B cell (primary cell): ENCODE measurements at regions not wholly inside any gene's neighbourhood (a gene's known extent, or its start where the extent isn't known, plus 50 kb on each side); places are given as distances from the start of the nearest gene placed in this dataset.

ENCODE experiments used
- ATAC-seq: fragments of 200-7000 bp; cut with Tn5 transposase; one replicate; pipeline ENCODE4 v1.10.0; 2021; ENCODE audit warnings: low read depth, mild to moderate bottlenecking, moderate number of reproducible peaks, moderate library complexity
- CTCF ChIA-PET: fragments of 350-600 bp; sonication (Branson Sonifier 250); formaldehyde crosslinking; loops from one replicate; lab custom pipeline; 2021; ENCODE audit warnings: antibody characterized with exemption, inconsistent platforms; lab: Charles Lee
- POLR2A ChIA-PET: fragments of 350-600 bp; sonication (Branson Sonifier 250); formaldehyde crosslinking; loops from one replicate; lab custom pipeline; 2021; ENCODE audit warnings: antibody characterized with exemption; lab: Charles Lee
- DNase-seq: peaks from one replicate; pipeline ENCODE4 v3.0.0; 2013
- H2AFZ ChIP-seq: 2 replicates; pipeline ENCODE4 v1.6.1; 2012; ENCODE audit warnings: mild to moderate bottlenecking, low read depth, low read length; ENCODE audit not compliant: insufficient read depth, poor library complexity, severe bottlenecking
- H3K27ac ChIP-seq, 2 donors: 1 replicate in 1 of 2; 2 replicates in 1 of 2; pipeline ENCODE4 v1.5.1; 2012 to 2013; ENCODE audit warnings: low read length in 2 of 2, mild to moderate bottlenecking in 2 of 2, moderate library complexity in 1 of 2
- H3K27me3 ChIP-seq, 4 experiments: fragments of 200-600 bp in 1 of 4; sonication (generic) in 1 of 4; replicated peaks in 1 of 4; 1 replicate in 2 of 4; 2 replicates in 2 of 4; pipeline versions ENCODE4 v1.6.1 to v1.7.0; 2013 to 2016; ENCODE audit warnings: low read length in 3 of 4, mild to moderate bottlenecking in 2 of 4, mixed read lengths in 1 of 4, moderate library complexity in 1 of 4; ENCODE audit not compliant: insufficient read depth in 4 of 4, control insufficient read depth in 3 of 4; ENCODE audit errors: control extremely low read depth in 1 of 4
- H3K36me3 ChIP-seq, 2 experiments: replicated peaks in 1 of 2; 1 replicate in 1 of 2; 2 replicates in 1 of 2; pipeline versions ENCODE4 v1.6.1 to v1.7.1; 2013; ENCODE audit warnings: low read length in 1 of 2; ENCODE audit not compliant: insufficient read depth in 2 of 2, control insufficient read depth in 1 of 2; ENCODE audit errors: control extremely low read depth in 1 of 2, extremely low read depth in 1 of 2
- H3K4me1 ChIP-seq, 2 donors: fragments of 200-600 bp in 1 of 2; sonication (generic) in 1 of 2; 1 replicate in 1 of 2; 2 replicates in 1 of 2; pipeline versions ENCODE4 v1.5.1 to v1.6.1; 2013 to 2017; ENCODE audit warnings: low read length in 2 of 2; ENCODE audit not compliant: control insufficient read depth in 2 of 2, insufficient read depth in 2 of 2
- H3K4me2 ChIP-seq: replicated peaks from 2 replicates; pipeline ENCODE3; 2012; ENCODE audit warnings: mild to moderate bottlenecking, low read depth, low read length; ENCODE audit not compliant: poor library complexity, severe bottlenecking
- H3K4me3 ChIP-seq, 5 experiments: fragments of 200-600 bp in 1 of 5; sonication (generic) in 1 of 5; 1 replicate in 3 of 5; 2 replicates in 2 of 5; pipeline versions ENCODE4 v1.5.1 to v1.7.0; 2011 to 2016; ENCODE audit warnings: low read length in 4 of 5, mild to moderate bottlenecking in 4 of 5, low read depth in 2 of 5, control low read depth in 1 of 5, moderate library complexity in 1 of 5; ENCODE audit not compliant: insufficient read depth in 1 of 5; ENCODE audit errors: control extremely low read depth in 1 of 5, extremely low read depth in 1 of 5
- H3K79me2 ChIP-seq: fragments of 200-600 bp; sonication (generic); one replicate; pipeline ENCODE4 v1.6.0; 2016; ENCODE audit warnings: low read length; ENCODE audit not compliant: control insufficient read depth, insufficient read depth
- H3K9ac ChIP-seq: fragments of 200-600 bp; sonication (generic); 2 replicates; pipeline ENCODE4 v1.6.1; 2017; ENCODE audit warnings: mild to moderate bottlenecking, low read length, moderate library complexity
- H3K9me3 ChIP-seq, 3 donors: one replicate each; pipeline versions ENCODE4 v1.6.1 to v1.7.1; 2013; ENCODE audit warnings: low read length in 2 of 3; ENCODE audit not compliant: control insufficient read depth in 2 of 3, insufficient read depth in 1 of 3; ENCODE audit errors: control extremely low read depth in 1 of 3
- H4K20me1 ChIP-seq: 2 replicates; pipeline ENCODE4 v1.6.0; 2012; ENCODE audit warnings: mild to moderate bottlenecking, low read length; ENCODE audit not compliant: insufficient read depth, control insufficient read depth, poor library complexity, severe bottlenecking
- H3K27ac Mint-ChIP-seq: one replicate; pipeline ENCODE4 v1.8.0; 2021; ENCODE audit warnings: mixed read lengths
- H3K27me3 Mint-ChIP-seq: one replicate; pipeline ENCODE4 v1.8.0; 2021; ENCODE audit warnings: mixed read lengths
- H3K4me1 Mint-ChIP-seq: one replicate; pipeline ENCODE4 v1.8.0; 2021; ENCODE audit warnings: mixed read lengths
- H3K4me3 Mint-ChIP-seq: one replicate; pipeline ENCODE4 v1.8.0; 2021; ENCODE audit warnings: mixed read lengths
- H3K9me3 Mint-ChIP-seq: one replicate; pipeline ENCODE4 v1.8.0; 2022; ENCODE audit warnings: mixed read lengths; ENCODE audit not compliant: insufficient read depth
- EZH2 ChIP-seq: IDR thresholded peaks from 2 replicates; pipeline ENCODE4 v1.6.1; 2012; ENCODE audit warnings: borderline replicate concordance, low read depth, mild to moderate bottlenecking, moderate library complexity, low read length; ENCODE audit not compliant: insufficient read depth, poor library complexity, severe bottlenecking
- WGBS: methylation state at CpG from one replicate; pipeline ENCODE4 v1.1.5; 2013; ENCODE audit warnings: missing lambda C conversion rate; ENCODE audit not compliant: insufficient coverage; 5-methylcytosine and 5-hydroxymethylcytosine counted together
- intact Hi-C: fragments of 100-400 bp; cut with micrococcal nuclease; formaldehyde crosslinking; loops from one replicate; pipeline ENCODE4 v1.10.0; 2022
- TF ChIP-seq, protein P1 (sequence below): fragments of 200-600 bp; IDR thresholded peaks from one replicate; pipeline ENCODE4 v1.8.0; 2022; ENCODE audit warnings: antibody characterized with exemption, mild to moderate bottlenecking

GRCh38 chr14:84519836-84520235 lies 1010.1 kb upstream of the FLRT2 start:
- no peak overlapping the region for H3K4me2 ChIP-seq
- peaks cover 0 to 14% (median 7%) of the 10 kb centered on the region in 3 donors for H3K9me3 ChIP-seq
- H3K9ac ChIP-seq: no peak overlapping the region
- no peaks in the 10 kb centered on the region for H3K4me1 Mint-ChIP-seq
- H4K20me1 ChIP-seq: no peaks in the 10 kb centered on the region
- no peak overlapping the region for H3K27ac Mint-ChIP-seq
- H2AFZ ChIP-seq: no peak overlapping the region
- H3K9me3 Mint-ChIP-seq: peaks cover 10% of the 10 kb centered on the region
- H3K27ac ChIP-seq: no peak overlapping the region
- TF ChIP-seq, protein P1, sequence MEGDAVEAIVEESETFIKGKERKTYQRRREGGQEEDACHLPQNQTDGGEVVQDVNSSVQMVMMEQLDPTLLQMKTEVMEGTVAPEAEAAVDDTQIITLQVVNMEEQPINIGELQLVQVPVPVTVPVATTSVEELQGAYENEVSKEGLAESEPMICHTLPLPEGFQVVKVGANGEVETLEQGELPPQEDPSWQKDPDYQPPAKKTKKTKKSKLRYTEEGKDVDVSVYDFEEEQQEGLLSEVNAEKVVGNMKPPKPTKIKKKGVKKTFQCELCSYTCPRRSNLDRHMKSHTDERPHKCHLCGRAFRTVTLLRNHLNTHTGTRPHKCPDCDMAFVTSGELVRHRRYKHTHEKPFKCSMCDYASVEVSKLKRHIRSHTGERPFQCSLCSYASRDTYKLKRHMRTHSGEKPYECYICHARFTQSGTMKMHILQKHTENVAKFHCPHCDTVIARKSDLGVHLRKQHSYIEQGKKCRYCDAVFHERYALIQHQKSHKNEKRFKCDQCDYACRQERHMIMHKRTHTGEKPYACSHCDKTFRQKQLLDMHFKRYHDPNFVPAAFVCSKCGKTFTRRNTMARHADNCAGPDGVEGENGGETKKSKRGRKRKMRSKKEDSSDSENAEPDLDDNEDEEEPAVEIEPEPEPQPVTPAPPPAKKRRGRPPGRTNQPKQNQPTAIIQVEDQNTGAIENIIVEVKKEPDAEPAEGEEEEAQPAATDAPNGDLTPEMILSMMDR: no peak
- no peak for TF ChIP-seq EZH2
- H3K4me3 ChIP-seq: no peak overlapping the region
- no peaks in the 10 kb centered on the region for H3K79me2 ChIP-seq
- WGBS: 92% methylated on average over 1 of the region's 3 CpGs
- ChIA-PET CTCF (no interaction called here), POLR2A (no interaction called here)
- no peaks in the 10 kb centered on the region for H3K36me3 ChIP-seq
- DNase-seq (no peak), ATAC-seq (no peak)
- H3K4me1 ChIP-seq: no peaks in the 10 kb centered on the region
- no peaks in the 10 kb centered on the region for H3K27me3 ChIP-seq
- H3K4me3 Mint-ChIP-seq: no peak overlapping the region
- intact Hi-C loops: no loop called here
- no peaks in the 10 kb centered on the region for H3K27me3 Mint-ChIP-seq

DNA sequence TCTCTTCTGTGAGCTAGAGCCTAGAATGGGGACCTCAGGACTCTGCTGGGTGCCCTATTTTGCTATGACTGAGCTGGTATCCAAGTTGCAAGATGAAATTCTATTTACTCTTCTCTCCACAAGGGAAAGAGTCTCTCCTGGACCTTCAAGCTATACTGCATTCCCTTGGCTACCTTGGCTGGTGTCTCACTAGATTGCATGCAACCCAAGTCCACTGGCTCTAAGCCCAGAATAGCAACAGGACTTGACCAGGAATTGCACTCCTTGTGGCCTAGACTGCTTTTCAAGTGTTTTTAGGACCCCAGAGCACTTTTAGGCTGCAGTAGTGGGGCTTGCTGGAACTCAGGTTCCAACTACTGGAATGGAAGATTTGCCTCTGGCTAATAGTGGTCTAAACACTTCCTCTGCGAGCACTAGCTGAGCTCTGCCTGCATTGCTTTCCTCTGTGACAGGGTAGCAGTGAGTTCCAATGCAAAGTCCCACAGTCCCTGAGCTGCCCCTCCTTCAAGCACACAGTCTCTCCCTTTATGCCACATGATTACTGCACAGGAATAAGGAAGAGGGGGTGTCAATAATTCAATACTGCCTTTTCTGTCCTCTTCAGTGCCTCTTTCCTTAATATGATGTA lies 1009.1 kb upstream of the FLRT2 start:
- CTCF ChIA-PET: no interaction called here
- Mint-ChIP-seq H3K4me3 (no peak overlapping the region), H3K9me3 (peaks cover 6% of the 10 kb centered on the region), H3K27ac (no peak overlapping the region), H3K4me1 (no peaks in the 10 kb centered on the region), H3K27me3 (no peaks in the 10 kb centered on the region)
- DNase-seq (no peak), ATAC-seq (no peak)
- Histone ChIP-seq H3K4me3 (no peak overlapping the region), H3K4me2 (no peak overlapping the region), H3K79me2 (no peaks in the 10 kb centered on the region), H3K36me3 (no peaks in the 10 kb centered on the region), H3K27ac (no peak overlapping the region), H3K4me1 (no peaks in the 10 kb centered on the region), H3K27me3 (no peaks in the 10 kb centered on the region), H4K20me1 (no peaks in the 10 kb centered on the region), H3K9ac (no peak overlapping the region), H3K9me3 (peaks cover 0 to 14% (median 7%) of the 10 kb centered on the region in 3 donors), H2AFZ (no peak overlapping the region)
- TF ChIP-seq EZH2: no peak
- TF ChIP-seq, protein P1: no peak
- intact Hi-C loops: no loop called here
- POLR2A ChIA-PET: no interaction called here
- WGBS: 91% methylated on average over 1 of the region's 1 CpG
